ENCODE measurements at regions not wholly inside any gene's neighbourhood (a gene's known extent, or its start where the extent isn't known, plus 50 kb on each side); places are given as distances from the start of the nearest gene placed in this dataset.

- DNase-seq: no peak
These were observed 384.9 kb upstream of the DCC start for GRCh38 chr18:51955136-51955535.

GRCh38 chr18:51957001-51957400 is 383.0 kb upstream of the DCC start:
- DNase-seq: no peak

- no peak for DNase-seq
These were observed 359.9 kb upstream of the DCC start for GRCh38 chr18:51980101-51980500.

GRCh38 chr18:51988277-51988676 is 351.7 kb upstream of the DCC start:
- DNase-seq: no peak

- no peak for DNase-seq
These were observed 342.9 kb upstream of the DCC start for GRCh38 chr18:51997129-51997528.

GRCh38 chr18:51998066-51998465 is 341.9 kb upstream of the DCC start:
- DNase-seq: no peak

- no peak for DNase-seq
These were observed 341.3 kb upstream of the DCC start for GRCh38 chr18:51998711-51999110.

- DNase-seq: no peak
These were observed 340.6 kb upstream of the DCC start for GRCh38 chr18:51999351-51999750.

- DNase-seq: no peak
These were observed 339.6 kb upstream of the DCC start for GRCh38 chr18:52000435-52000834.

- no peak for DNase-seq
These were observed 338.9 kb upstream of the DCC start for GRCh38 chr18:52001106-52001505.

GRCh38 chr18:52002600-52002999 is 337.4 kb upstream of the DCC start:
- DNase-seq: no peak

- no peak for DNase-seq
These were observed 332.9 kb upstream of the DCC start for GRCh38 chr18:52007105-52007504.

- DNase-seq: no peak
These were observed 331.7 kb upstream of the DCC start for GRCh38 chr18:52008330-52008729.

- DNase-seq: no peak
These were observed 331.3 kb upstream of the DCC start for GRCh38 chr18:52008736-52009135.

- no peak for DNase-seq
These were observed 330.0 kb upstream of the DCC start for GRCh38 chr18:52009958-52010357.

GRCh38 chr18:52045946-52046675 is 293.9 kb upstream of the DCC start:
- no peak for DNase-seq

GRCh38 chr18:52046842-52047241 is 293.2 kb upstream of the DCC start:
- no peak for DNase-seq

GRCh38 chr18:52054324-52054723 is 285.7 kb upstream of the DCC start:
- no peak for DNase-seq

- no peak for DNase-seq
These were observed 279.2 kb upstream of the DCC start for GRCh38 chr18:52060607-52061304.

GRCh38 chr18:52063923-52064322 is 276.1 kb upstream of the DCC start:
- no peak for DNase-seq

- no peak for DNase-seq
These were observed 270.8 kb upstream of the DCC start for GRCh38 chr18:52069201-52069600.

- DNase-seq: no peak
These were observed 269.7 kb upstream of the DCC start for GRCh38 chr18:52070291-52070756.

GRCh38 chr18:52077251-52077983 is 262.6 kb upstream of the DCC start:
- no peak for DNase-seq

- no peak for DNase-seq
These were observed 257.8 kb upstream of the DCC start for GRCh38 chr18:52082246-52082645.
